ENCODE measurements at regions not wholly inside any gene's neighbourhood (a gene's known extent, or its start where the extent isn't known, plus 50 kb on each side); places are given as distances from the start of the nearest gene placed in this dataset.

- TF ChIP-seq CTCF (IDR thresholded peaks at IDR 0.05) (no peak), POLR2A (IDR thresholded peaks at IDR 0.05) (no peak)
These were observed 156.5 kb upstream of the MANEA start for GRCh38 chr6:95420792-95421191.

All from lower leg skin (tissue), 3 donors.